ENCODE measurements at regions not wholly inside any gene's neighbourhood (a gene's known extent, or its start where the extent isn't known, plus 50 kb on each side); places are given as distances from the start of the nearest gene placed in this dataset.

GRCh38 chr17:59502800-59503199 is 62.6 kb upstream of the DHX40 start:
- Mint-ChIP-seq H3K36me3 (no peaks in the 10 kb centered on the region), H3K27ac (no peak overlapping the region), H3K27me3 (peaks cover 0 to 7% (median 4%) of the 10 kb centered on the region in 3 donors), H3K4me1 (no peaks in the 10 kb centered on the region), H3K9me3 (peaks cover 0 to 2% (median 0%) of the 10 kb centered on the region in 7 donors), H3K4me3 (no peak overlapping the region)
- DNase-seq (no peak), ATAC-seq (ENCODE audit: low read depth in 2 of 2) (no peak)

- peak overlapping the region in 1 of 6 donors; percentile 32 for H3K27ac Mint-ChIP-seq
- ATAC-seq (ENCODE audit: low read depth in 2 of 2), result no peak
- DNase-seq, result no peak
- H3K27me3 Mint-ChIP-seq, result peaks cover 0 to 7% (median 4%) of the 10 kb centered on the region in 3 donors
- H3K4me1 Mint-ChIP-seq, result no peaks in the 10 kb centered on the region
- no peak overlapping the region for H3K4me3 Mint-ChIP-seq
- H3K9me3 Mint-ChIP-seq, result peaks cover 0 to 2% (median 0%) of the 10 kb centered on the region in 7 donors
- H3K36me3 Mint-ChIP-seq, result no peaks in the 10 kb centered on the region
Observed at GRCh38 chr17:59503500-59503899, 61.9 kb upstream of the DHX40 start.

GRCh38 chr17:59504821-59505220 is 60.6 kb upstream of the DHX40 start:
- Mint-ChIP-seq H3K4me1 (no peaks in the 10 kb centered on the region), H3K27me3 (peaks cover 0 to 7% (median 4%) of the 10 kb centered on the region in 3 donors), H3K4me3 (no peak overlapping the region), H3K27ac (peak overlapping the region in 1 of 6 donors; percentile 37), H3K36me3 (no peaks in the 10 kb centered on the region), H3K9me3 (peaks cover 0 to 2% (median 0%) of the 10 kb centered on the region in 7 donors)
- no peak for ATAC-seq (ENCODE audit: low read depth in 2 of 2)
- DNase-seq, result no peak

GRCh38 chr17:59505610-59506276 is 59.7 kb upstream of the DHX40 start:
- peaks cover 0 to 2% (median 0%) of the 10 kb centered on the region in 7 donors for H3K9me3 Mint-ChIP-seq
- peaks cover 0 to 7% (median 4%) of the 10 kb centered on the region in 3 donors for H3K27me3 Mint-ChIP-seq
- no peak overlapping the region for H3K27ac Mint-ChIP-seq
- no peaks in the 10 kb centered on the region for H3K4me1 Mint-ChIP-seq
- DNase-seq, result no peak
- ATAC-seq (ENCODE audit: low read depth in 2 of 2), result no peak
- H3K4me3 Mint-ChIP-seq, result no peak overlapping the region
- no peaks in the 10 kb centered on the region for H3K36me3 Mint-ChIP-seq

- Mint-ChIP-seq H3K4me1 (no peaks in the 10 kb centered on the region), H3K4me3 (no peak overlapping the region), H3K9me3 (peaks cover 0 to 2% (median 0%) of the 10 kb centered on the region in 7 donors), H3K36me3 (no peaks in the 10 kb centered on the region), H3K27ac (no peak overlapping the region), H3K27me3 (peaks cover 0 to 7% (median 4%) of the 10 kb centered on the region in 3 donors)
- ATAC-seq (ENCODE audit: low read depth in 2 of 2) (no peak), DNase-seq (no peak)
Observed at GRCh38 chr17:59506894-59507726, 58.3 kb upstream of the DHX40 start.

GRCh38 chr17:59508999-59509625 is 56.3 kb upstream of the DHX40 start:
- ATAC-seq (ENCODE audit: low read depth in 2 of 2) (no peak), DNase-seq (no peak)
- no peaks in the 10 kb centered on the region for H3K36me3 Mint-ChIP-seq
- no peaks in the 10 kb centered on the region for H3K4me1 Mint-ChIP-seq
- H3K9me3 Mint-ChIP-seq, result peaks cover 0 to 2% (median 0%) of the 10 kb centered on the region in 7 donors
- H3K4me3 Mint-ChIP-seq, result no peak overlapping the region
- no peak overlapping the region for H3K27ac Mint-ChIP-seq
- H3K27me3 Mint-ChIP-seq, result peaks cover 0 to 7% (median 4%) of the 10 kb centered on the region in 3 donors

- no peaks in the 10 kb centered on the region for H3K36me3 Mint-ChIP-seq
- H3K9me3 Mint-ChIP-seq, result no peaks in the 10 kb centered on the region
- peaks cover 0 to 4% (median 0%) of the 10 kb centered on the region in 3 donors for H3K27me3 Mint-ChIP-seq
- ATAC-seq (ENCODE audit: low read depth in 2 of 2), result no peak
- H3K4me3 Mint-ChIP-seq, result no peak overlapping the region
- DNase-seq, result no peak
- H3K4me1 Mint-ChIP-seq, result no peaks in the 10 kb centered on the region
- H3K27ac Mint-ChIP-seq, result no peak overlapping the region
Observed at GRCh38 chr17:59510611-59511010, 54.8 kb upstream of the DHX40 start.

- no peak overlapping the region for H3K27ac Mint-ChIP-seq
- ATAC-seq (ENCODE audit: low read depth in 2 of 2), result no peak
- H3K27me3 Mint-ChIP-seq, result no peaks in the 10 kb centered on the region
- no peaks in the 10 kb centered on the region for H3K9me3 Mint-ChIP-seq
- H3K4me3 Mint-ChIP-seq, result no peak overlapping the region
- H3K4me1 Mint-ChIP-seq, result no peaks in the 10 kb centered on the region
- DNase-seq, result no peak
- H3K36me3 Mint-ChIP-seq, result no peaks in the 10 kb centered on the region
Observed at GRCh38 chr17:59511726-59512125, 53.7 kb upstream of the DHX40 start.

- peak overlapping the region in 1 of 6 donors; percentile 15 for H3K27ac Mint-ChIP-seq
- H3K36me3 Mint-ChIP-seq, result no peaks in the 10 kb centered on the region
- DNase-seq, result no peak
- ATAC-seq (ENCODE audit: low read depth in 2 of 2), result no peak
- H3K4me1 Mint-ChIP-seq, result no peaks in the 10 kb centered on the region
- no peaks in the 10 kb centered on the region for H3K9me3 Mint-ChIP-seq
- no peak overlapping the region for H3K4me3 Mint-ChIP-seq
- no peaks in the 10 kb centered on the region for H3K27me3 Mint-ChIP-seq
Observed at GRCh38 chr17:59512844-59513385, 52.5 kb upstream of the DHX40 start.

- ATAC-seq (ENCODE audit: low read depth in 2 of 2), result no peak
- no peak overlapping the region for H3K27ac Mint-ChIP-seq
- H3K4me1 Mint-ChIP-seq, result no peaks in the 10 kb centered on the region
- no peaks in the 10 kb centered on the region for H3K9me3 Mint-ChIP-seq
- no peaks in the 10 kb centered on the region for H3K36me3 Mint-ChIP-seq
- DNase-seq, result no peak
- H3K27me3 Mint-ChIP-seq, result no peaks in the 10 kb centered on the region
- H3K4me3 Mint-ChIP-seq, result no peak overlapping the region
Observed at GRCh38 chr17:59513934-59514841, 51.2 kb upstream of the DHX40 start.

Data from naive B cell (primary cell).